Ovary (tissue), 1 donor: ENCODE measurements at regions not wholly inside any gene's neighbourhood (a gene's known extent, or its start where the extent isn't known, plus 50 kb on each side); places are given as distances from the start of the nearest gene placed in this dataset.

Source experiments
- EP300 ChIP-seq: sonication (generic); formaldehyde crosslinking; IDR thresholded peaks from one replicate; pipeline ENCODE4 v1.6.1; 2017; ENCODE audit warnings: antibody characterized with exemption
- POLR2A ChIP-seq: fragments of 450-650 bp; IDR thresholded peaks from one replicate; pipeline ENCODE4 v1.6.1; 2017; ENCODE audit warnings: antibody characterized with exemption, mild to moderate bottlenecking, moderate library complexity

DNA sequence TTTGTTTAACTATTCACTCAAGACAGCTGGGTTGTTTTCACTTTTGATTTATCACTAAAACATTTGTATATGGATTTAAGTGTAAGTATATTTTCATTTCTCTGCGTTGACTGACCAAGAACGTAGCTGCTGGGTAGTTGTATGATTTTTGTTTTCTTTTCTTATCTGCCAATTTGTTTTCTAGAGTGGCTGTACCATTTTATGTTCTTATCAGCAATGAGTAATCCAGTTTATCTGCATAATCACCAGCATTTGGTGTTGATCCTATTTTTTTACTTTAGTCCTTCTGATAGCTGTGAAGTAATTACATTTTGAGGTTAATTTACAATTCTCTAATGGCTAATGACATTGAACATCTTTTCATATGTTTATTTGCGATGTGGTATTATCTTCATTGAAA is 1178.4 kb upstream of the TMEFF2 start:
- TF ChIP-seq POLR2A (no peak), EP300 (no peak)
